HPDE6-E6E7 (cell line): ENCODE measurements at regions not wholly inside any gene's neighbourhood (a gene's known extent, or its start where the extent isn't known, plus 50 kb on each side); places are given as distances from the start of the nearest gene placed in this dataset.

Source experiments
- DNase-seq: peaks from one replicate; pipeline ENCODE4 v3.0.0; 2011; ENCODE audit warnings: missing footprints; ENCODE audit errors: extremely low spot score

GRCh38 chr10:117078168-117078837 lies 59.8 kb downstream of the VAX1 start:
- no peak for DNase-seq

- DNase-seq, result no peak
Observed at GRCh38 chr10:117075064-117075463, 63.0 kb downstream of the VAX1 start.

GRCh38 chr10:117074621-117075020 lies 63.4 kb downstream of the VAX1 start:
- peak; percentile 11 for DNase-seq

GRCh38 chr10:117071286-117072050 lies 66.5 kb upstream of the SHTN1 start:
- DNase-seq, result no peak
